ENCODE measurements at regions not wholly inside any gene's neighbourhood (a gene's known extent, or its start where the extent isn't known, plus 50 kb on each side); places are given as distances from the start of the nearest gene placed in this dataset.

GRCh38 chr3:30553641-30554316 lies 52.6 kb upstream of the TGFBR2 start:
- DNase-seq (ENCODE audit: low read depth), result no peak

GRCh38 chr3:30554317-30554690 lies 52.1 kb upstream of the TGFBR2 start:
- DNase-seq (ENCODE audit: low read depth), result no peak

- no peak for DNase-seq (ENCODE audit: low read depth)
These were observed 50.4 kb upstream of the TGFBR2 start for GRCh38 chr3:30555968-30556367.

Measured in activated T-helper 1 cell treated with Interleukin-2 at 50 U/mL for 16 hours (primary cell).